CD4-positive, alpha-beta T cell (primary cell): ENCODE measurements at regions not wholly inside any gene's neighbourhood (a gene's known extent, or its start where the extent isn't known, plus 50 kb on each side); places are given as distances from the start of the nearest gene placed in this dataset.

ENCODE experiments used
- ATAC-seq: fragments of 200-7000 bp; cut with Tn5 transposase; one replicate; pipeline ENCODE4 v1.10.0; 2022; ENCODE audit warnings: mild to moderate bottlenecking; ENCODE audit not compliant: poor library complexity
- CTCF ChIA-PET: fragments of 350-600 bp; sonication (Branson Sonifier 250); formaldehyde crosslinking; loops from one replicate; lab custom pipeline; 2021; ENCODE audit warnings: antibody characterized with exemption, inconsistent platforms; lab: Charles Lee
- POLR2A ChIA-PET: fragments of 350-600 bp; sonication (Branson Sonifier 250); formaldehyde crosslinking; loops from one replicate; lab custom pipeline; 2021; ENCODE audit warnings: antibody characterized with exemption, inconsistent platforms; lab: Charles Lee
- DNase-seq, 14 experiments: peaks; one replicate each; pipeline ENCODE4 v3.0.0-alpha.2; 2013 to 2020; ENCODE audit warnings: mixed read lengths in 2 of 14
- H3K27ac ChIP-seq, 2 donors: one replicate each; pipeline versions ENCODE4 v1.5.1 to v1.7.0; 2013; ENCODE audit warnings: low read length in 2 of 2, low read depth in 1 of 2, mild to moderate bottlenecking in 1 of 2
- H3K27me3 ChIP-seq, 2 experiments: 1 replicate in 1 of 2; 2 replicates in 1 of 2; pipeline versions ENCODE4 v1.6.1 to v1.7.0; 2013; ENCODE audit warnings: low read length in 2 of 2, control low read depth in 1 of 2, mild to moderate bottlenecking in 1 of 2, moderate library complexity in 1 of 2; ENCODE audit not compliant: insufficient read depth in 2 of 2, control insufficient read depth in 1 of 2
- H3K36me3 ChIP-seq: one replicate; pipeline ENCODE4 v1.6.1; 2013; ENCODE audit warnings: low read length, control low read depth; ENCODE audit not compliant: insufficient read depth
- H3K4me1 ChIP-seq: one replicate; pipeline ENCODE4 v1.6.1; 2013; ENCODE audit warnings: low read length, control low read depth; ENCODE audit not compliant: insufficient read depth
- H3K4me3 ChIP-seq: one replicate; pipeline ENCODE4 v1.5.1; 2013; ENCODE audit warnings: mild to moderate bottlenecking, low read length, moderate library complexity
- H3K9me3 ChIP-seq, 2 experiments: 1 replicate in 1 of 2; 2 replicates in 1 of 2; pipeline versions ENCODE4 v1.6.1 to v1.7.0; 2013; ENCODE audit warnings: low read length in 2 of 2, mild to moderate bottlenecking in 2 of 2, control low read depth in 1 of 2, moderate library complexity in 1 of 2; ENCODE audit not compliant: control insufficient read depth in 1 of 2, insufficient read depth in 1 of 2
- H3K27ac Mint-ChIP-seq: one replicate; pipeline ENCODE4 v1.8.0; 2020; ENCODE audit warnings: mixed read lengths
- H3K27me3 Mint-ChIP-seq: one replicate; pipeline ENCODE4 v1.8.0; 2021; ENCODE audit warnings: mixed read lengths
- H3K36me3 Mint-ChIP-seq: one replicate; pipeline ENCODE4 v1.8.0; 2021; ENCODE audit warnings: low read depth, mixed read lengths
- H3K4me1 Mint-ChIP-seq: one replicate; pipeline ENCODE4 v1.8.0; 2021; ENCODE audit warnings: low read depth, mixed read lengths
- H3K4me3 Mint-ChIP-seq: one replicate; pipeline ENCODE4 v1.8.0; 2020; ENCODE audit warnings: mild to moderate bottlenecking, mixed read lengths
- H3K9me3 Mint-ChIP-seq: one replicate; pipeline ENCODE4 v1.8.0; 2020; ENCODE audit warnings: mixed read lengths
- intact Hi-C, 2 experiments: fragments of 100-400 bp; cut with DNase I in 1 of 2; cut with micrococcal nuclease in 1 of 2; formaldehyde crosslinking; loops; one replicate each; pipeline versions ENCODE4 v1.15.1 to v1.9.0; 2023 to 2025; cut with DNase I, micrococcal nuclease
- TF ChIP-seq, protein P1 (sequence below): fragments of 200-600 bp; IDR thresholded peaks from one replicate; pipeline ENCODE4 v1.8.0; 2022; ENCODE audit warnings: antibody characterized with exemption, mild to moderate bottlenecking

DNA sequence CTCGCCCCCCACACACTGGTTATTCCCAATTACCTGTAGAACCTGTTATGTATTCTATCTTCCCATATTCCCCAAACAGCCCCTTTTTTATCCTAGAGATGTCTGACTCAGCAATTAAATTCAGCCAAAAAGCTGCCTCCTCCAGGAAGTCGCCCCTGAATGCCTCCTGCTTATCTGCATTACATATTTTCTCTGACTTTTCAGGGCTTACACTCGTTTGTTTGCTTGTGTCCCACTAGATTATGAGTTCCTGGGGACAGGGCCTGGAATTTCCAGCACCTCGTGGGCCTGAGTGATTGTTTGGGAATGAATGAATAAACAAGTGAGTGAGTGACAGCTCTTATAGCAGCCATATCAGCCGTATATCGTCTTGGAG is 99.3 kb upstream of the RFLNA start:
- H3K27ac ChIP-seq, result no peak overlapping the region
- Mint-ChIP-seq H3K4me3 (no peak overlapping the region), H3K27me3 (peaks cover 5% of the 10 kb centered on the region), H3K27ac (no peak overlapping the region), H3K36me3 (no peaks in the 10 kb centered on the region), H3K9me3 (peaks cover 5% of the 10 kb centered on the region), H3K4me1 (no peaks in the 10 kb centered on the region)
- peaks cover 0 to 3% of the 10 kb centered on the region in 2 experiments for H3K27me3 ChIP-seq
- no peak for ATAC-seq
- no peaks in the 10 kb centered on the region for H3K4me1 ChIP-seq
- H3K36me3 ChIP-seq, result no peaks in the 10 kb centered on the region
- TF ChIP-seq, protein P1, sequence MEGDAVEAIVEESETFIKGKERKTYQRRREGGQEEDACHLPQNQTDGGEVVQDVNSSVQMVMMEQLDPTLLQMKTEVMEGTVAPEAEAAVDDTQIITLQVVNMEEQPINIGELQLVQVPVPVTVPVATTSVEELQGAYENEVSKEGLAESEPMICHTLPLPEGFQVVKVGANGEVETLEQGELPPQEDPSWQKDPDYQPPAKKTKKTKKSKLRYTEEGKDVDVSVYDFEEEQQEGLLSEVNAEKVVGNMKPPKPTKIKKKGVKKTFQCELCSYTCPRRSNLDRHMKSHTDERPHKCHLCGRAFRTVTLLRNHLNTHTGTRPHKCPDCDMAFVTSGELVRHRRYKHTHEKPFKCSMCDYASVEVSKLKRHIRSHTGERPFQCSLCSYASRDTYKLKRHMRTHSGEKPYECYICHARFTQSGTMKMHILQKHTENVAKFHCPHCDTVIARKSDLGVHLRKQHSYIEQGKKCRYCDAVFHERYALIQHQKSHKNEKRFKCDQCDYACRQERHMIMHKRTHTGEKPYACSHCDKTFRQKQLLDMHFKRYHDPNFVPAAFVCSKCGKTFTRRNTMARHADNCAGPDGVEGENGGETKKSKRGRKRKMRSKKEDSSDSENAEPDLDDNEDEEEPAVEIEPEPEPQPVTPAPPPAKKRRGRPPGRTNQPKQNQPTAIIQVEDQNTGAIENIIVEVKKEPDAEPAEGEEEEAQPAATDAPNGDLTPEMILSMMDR, result no peak
- intact Hi-C loops, result no loop called here
- no peak overlapping the region for H3K4me3 ChIP-seq
- CTCF ChIA-PET, result no interaction called here
- POLR2A ChIA-PET, result no interaction called here
- DNase-seq, result no peak
- peaks cover 0 to 20% of the 10 kb centered on the region in 2 experiments for H3K9me3 ChIP-seq

DNA sequence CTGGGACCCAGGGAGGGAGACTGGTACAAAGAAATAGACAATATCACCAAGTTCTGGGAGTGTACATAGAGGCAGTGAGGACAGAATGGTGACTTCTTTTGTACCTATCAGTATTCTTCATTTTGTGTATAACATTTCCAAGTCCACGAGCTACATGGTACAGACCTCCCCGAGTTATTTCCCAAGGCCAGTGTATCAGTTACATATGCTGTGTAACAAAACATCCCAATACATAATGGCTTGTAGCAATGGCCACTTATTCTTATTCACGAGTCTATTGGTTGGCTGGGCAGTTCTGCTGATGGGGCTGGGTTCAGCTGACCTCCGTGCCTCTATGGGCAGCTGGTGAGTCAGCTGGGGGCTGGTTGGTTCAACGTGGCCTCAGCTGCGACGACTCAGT is 98.7 kb upstream of the RFLNA start:
- intact Hi-C loops, result no loop called here
- H3K4me3 ChIP-seq, result no peak overlapping the region
- TF ChIP-seq, protein P1, result no peak
- CTCF ChIA-PET, result no interaction called here
- no peak for ATAC-seq
- Mint-ChIP-seq H3K4me1 (no peaks in the 10 kb centered on the region), H3K27ac (no peak overlapping the region), H3K4me3 (no peak overlapping the region), H3K9me3 (peaks cover 6% of the 10 kb centered on the region), H3K36me3 (no peaks in the 10 kb centered on the region), H3K27me3 (peaks cover 12% of the 10 kb centered on the region)
- peaks cover 0 to 20% of the 10 kb centered on the region in 2 experiments for H3K9me3 ChIP-seq
- no peak overlapping the region for H3K27ac ChIP-seq
- no peak for DNase-seq
- H3K36me3 ChIP-seq, result no peaks in the 10 kb centered on the region
- no peaks in the 10 kb centered on the region for H3K4me1 ChIP-seq
- peaks cover 0 to 3% of the 10 kb centered on the region in 2 experiments for H3K27me3 ChIP-seq
- POLR2A ChIA-PET, result no interaction called here

DNA sequence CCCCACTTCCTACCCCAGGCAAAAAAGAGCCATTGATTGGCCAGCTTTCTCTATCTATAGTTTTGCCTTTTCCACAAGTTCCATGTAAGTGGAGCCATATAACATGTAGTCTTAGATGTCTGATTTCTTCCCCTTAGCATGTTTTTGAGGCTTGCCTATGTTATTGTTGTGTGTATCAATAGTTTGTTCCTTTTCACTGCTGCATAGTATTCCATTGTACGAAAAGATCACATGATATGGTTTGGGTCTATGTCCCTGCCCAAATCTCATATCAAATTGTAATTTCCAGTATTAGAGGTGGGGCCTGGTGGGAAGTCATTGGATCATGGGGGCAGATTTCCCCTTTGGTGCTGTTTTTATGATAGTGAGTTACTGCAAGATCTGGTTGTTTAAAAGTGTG is 93.6 kb upstream of the RFLNA start:
- intact Hi-C loops, result no loop called here
- Histone ChIP-seq H3K27me3 (peaks cover 0 to 3% of the 10 kb centered on the region in 2 experiments), H3K4me3 (no peak overlapping the region), H3K4me1 (no peaks in the 10 kb centered on the region), H3K9me3 (peaks cover 0 to 16% of the 10 kb centered on the region in 2 experiments), H3K27ac (no peak overlapping the region), H3K36me3 (no peaks in the 10 kb centered on the region)
- no peak overlapping the region for H3K4me3 Mint-ChIP-seq
- ChIA-PET CTCF (no interaction called here), POLR2A (no interaction called here)
- H3K27me3 Mint-ChIP-seq, result peaks cover 9% of the 10 kb centered on the region
- ATAC-seq, result no peak
- no peak overlapping the region for H3K27ac Mint-ChIP-seq
- H3K36me3 Mint-ChIP-seq, result no peaks in the 10 kb centered on the region
- no peak for DNase-seq
- peaks cover 11% of the 10 kb centered on the region for H3K9me3 Mint-ChIP-seq
- TF ChIP-seq, protein P1, result no peak
- no peaks in the 10 kb centered on the region for H3K4me1 Mint-ChIP-seq
